Stimulated activated CD4-positive, alpha-beta T cell treated with anti-CD3 and anti-CD28 coated beads, Interleukin-12 subunit alpha, Interleukin-12 subunit beta, amount 100 ng/mL, for 24 hours (primary cell): ENCODE measurements at regions not wholly inside any gene's neighbourhood (a gene's known extent, or its start where the extent isn't known, plus 50 kb on each side); places are given as distances from the start of the nearest gene placed in this dataset.
"Not testable (repeated sequence)": the region's sequence is repeated elsewhere in the genome, so short reads cannot be mapped to it uniquely, and the experiment has no call there.

ENCODE experiments used
- DNase-seq, 2 experiments: peaks; one replicate each; pipeline ENCODE4 v3.0.0-alpha.2; 2020; ENCODE audit warnings: low read depth in 2 of 2

- DNase-seq: no peak
These were observed 82.4 kb upstream of the SELENOP start for GRCh38 chr5:42894057-42894456.

DNA sequence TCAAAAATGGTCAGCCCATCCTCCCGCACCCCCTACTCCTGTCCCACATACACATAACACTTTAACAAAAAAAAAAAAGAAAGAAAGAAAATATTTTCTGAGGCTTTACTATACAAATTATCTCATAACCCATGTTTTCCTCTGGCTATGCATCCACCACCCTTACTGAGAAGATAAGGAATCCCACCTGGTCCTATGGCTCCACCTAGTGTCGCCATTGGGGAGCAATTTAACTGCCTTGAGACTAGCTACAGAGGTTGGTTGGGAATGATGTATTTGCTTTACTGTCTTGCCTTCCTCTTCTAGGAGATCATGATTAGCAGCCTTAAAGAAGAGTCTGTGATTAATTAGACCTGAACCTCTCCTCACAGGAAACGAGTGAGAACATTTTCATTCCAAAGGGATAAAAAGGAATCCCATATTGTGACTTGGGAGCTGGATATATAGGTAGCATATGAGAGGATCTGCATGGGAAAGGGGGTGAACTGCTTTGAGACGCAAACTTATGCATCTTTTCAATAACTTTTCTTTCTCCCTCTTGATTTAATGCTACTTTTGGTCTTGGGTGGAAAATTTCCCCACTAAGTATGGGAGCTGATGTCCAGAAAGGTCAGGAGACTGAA is 77.7 kb upstream of the SELENOP start:
- peak; percentile 41 to 55 for DNase-seq

DNA sequence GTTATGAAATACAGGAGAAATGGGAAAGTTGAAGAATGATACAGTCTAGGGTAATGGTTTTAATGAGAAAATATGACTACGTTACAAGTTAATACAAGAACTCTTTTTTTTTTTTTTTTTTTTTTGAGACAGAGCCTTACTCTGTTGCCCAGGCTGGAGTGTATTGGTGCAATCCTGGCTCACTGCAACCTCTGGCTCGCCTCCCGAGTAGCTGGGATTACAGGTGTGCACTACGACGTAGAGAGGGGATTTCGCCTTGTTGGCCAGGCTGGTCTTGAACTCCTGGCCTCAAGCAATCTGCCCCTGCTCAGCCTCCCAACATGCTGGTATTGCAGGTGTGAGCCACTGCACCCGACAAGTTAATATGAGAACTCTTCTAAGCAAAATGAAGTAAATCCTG is 77.1 kb upstream of the SELENOP start:
- no peak for DNase-seq

- no peak for DNase-seq
These were observed 75.9 kb upstream of the SELENOP start for GRCh38 chr5:42887575-42887974.

- no peak for DNase-seq
These were observed 75.4 kb upstream of the SELENOP start for GRCh38 chr5:42887097-42887496.

- DNase-seq: no peak
These were observed 74.9 kb upstream of the SELENOP start for GRCh38 chr5:42886635-42887034.

DNA sequence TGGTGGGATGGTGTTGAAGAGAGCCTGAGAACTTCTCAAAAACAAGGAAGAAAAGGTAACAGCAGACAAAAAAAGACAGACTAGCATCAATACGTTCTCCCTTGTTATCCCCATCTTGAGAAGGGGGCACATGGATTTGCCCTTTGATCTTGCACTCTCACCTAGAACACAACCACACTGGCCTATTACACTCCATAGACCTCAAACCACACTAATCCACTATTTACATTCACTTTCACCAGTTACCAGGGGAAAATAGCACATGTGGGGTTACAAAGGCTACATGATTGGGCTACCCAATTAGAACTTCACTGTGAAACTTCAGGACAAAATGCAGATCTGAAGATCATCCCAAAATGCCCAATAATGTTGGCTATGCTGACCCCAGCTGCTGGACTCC is 72.6 kb upstream of the SELENOP start:
- DNase-seq: no peak

DNA sequence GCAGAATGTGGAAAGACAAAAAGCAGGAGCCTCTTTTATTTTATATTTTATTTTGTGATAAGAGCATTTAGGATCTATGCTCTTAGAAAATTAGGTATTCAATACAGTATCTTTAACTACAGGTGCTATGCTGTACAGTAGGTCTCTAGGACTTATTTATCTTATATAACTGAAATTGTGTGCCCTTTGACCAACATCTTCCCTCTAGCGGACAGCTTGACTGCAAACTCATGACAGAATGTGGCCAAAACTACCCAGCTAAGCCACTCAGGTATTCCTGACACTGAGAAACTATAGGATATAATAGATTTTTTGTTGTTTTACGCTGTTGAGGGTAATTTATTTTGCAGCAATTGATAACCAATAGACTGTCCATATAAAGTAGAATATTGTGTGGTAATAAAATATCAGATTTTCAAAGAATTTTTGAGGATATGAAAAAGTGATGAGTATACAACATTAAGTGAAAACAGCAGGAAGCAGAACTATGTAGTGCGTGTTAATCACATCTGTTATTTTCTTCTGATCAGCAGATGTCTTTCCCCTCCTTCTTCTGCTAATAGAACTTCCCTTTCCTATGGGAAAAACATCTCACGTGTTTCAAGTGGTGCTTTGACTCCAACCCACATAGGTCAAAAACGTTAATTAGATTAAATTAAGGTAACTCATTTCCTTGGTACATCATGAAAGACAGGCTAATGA is 69.9 kb upstream of the SELENOP start:
- no peak for DNase-seq

DNA sequence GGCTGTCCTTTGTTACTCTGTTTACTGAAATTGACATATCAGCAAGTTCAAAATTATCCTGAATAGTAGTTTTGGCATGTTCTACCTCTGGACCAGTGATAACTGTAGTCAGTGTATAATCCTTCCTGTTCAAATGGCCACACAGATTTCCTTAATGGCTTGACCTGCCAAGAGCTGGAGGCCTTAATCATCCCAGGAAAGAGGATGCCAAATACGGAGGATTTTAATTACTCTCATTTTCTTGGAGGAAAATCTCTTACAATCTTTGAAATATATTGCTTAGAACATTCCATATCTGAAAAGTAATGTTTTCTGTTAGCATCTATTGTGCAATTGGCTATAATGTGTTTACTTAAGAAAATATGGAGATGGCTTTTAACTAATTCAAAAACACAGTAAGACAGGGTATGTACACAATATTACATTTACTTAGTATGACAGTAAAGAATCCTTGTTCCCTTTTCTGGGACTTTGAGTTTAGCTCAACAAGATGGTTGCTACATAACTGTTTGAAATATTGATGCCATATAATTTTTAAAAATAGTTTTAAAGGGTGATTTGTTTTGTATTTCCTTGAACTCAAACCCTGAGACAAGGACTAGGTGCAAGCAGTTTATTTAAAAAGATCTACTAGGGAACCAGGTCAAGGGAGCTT is 68.9 kb upstream of the SELENOP start:
- no peak for DNase-seq

DNA sequence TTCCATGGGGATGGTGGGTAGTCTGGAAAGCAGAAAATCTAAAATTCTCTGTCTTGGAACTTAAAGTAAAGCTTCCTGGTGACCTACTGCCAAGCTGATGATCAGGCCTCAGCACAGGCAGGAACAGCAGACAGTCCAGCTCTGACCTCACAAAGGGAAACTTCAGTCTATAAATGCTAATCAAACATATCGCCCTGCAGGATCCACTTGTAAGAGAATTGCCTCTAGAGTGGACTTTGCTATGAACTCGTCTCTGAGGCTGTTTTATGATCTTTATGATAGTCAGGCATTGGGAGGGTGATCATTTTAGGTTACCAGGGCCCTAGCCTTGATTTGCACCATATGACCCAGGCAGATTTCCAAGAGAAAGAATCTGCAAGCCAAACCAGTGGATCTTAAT is 67.6 kb upstream of the SELENOP start:
- no peak for DNase-seq

DNA sequence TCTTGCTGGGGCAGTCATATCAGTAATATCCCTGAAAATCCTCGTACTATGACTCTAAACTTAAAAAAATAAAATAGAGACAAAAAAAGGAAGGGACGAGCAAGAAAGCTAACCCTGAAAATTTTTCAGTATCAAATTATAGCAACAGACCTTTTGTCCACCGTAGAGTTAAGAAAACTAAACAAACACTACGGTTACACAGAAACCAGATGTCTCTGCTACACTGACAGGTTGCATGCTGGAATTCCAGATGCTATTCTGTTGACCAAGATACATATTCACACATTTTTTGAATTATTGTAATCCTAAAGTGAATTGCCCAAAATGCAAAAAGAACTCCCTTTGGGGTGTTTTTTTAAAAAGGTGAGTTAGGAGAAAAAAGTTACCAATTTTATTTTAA is 66.9 kb upstream of the SELENOP start:
- DNase-seq: no peak

DNA sequence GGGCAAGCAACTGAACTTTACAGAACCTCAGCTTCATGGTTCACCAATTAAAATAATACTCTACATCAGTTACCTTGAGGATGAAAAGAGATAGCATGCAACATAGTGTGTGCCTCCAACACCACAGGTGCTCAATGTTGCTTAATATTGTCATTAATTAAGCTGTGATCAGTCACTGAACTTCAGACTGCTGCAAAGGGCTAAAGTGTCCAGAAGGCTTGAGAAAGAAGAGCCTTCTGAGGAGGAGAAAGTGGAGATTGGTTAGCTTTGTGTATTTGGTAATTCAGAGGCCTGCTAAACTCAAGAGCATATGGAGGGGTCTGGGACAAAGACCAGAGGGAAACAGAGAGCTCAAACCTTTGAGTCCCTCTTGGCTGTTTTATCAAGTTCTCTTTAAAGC is 66.3 kb upstream of the SELENOP start:
- no peak for DNase-seq

GRCh38 chr5:42877431-42877830 is 65.7 kb upstream of the SELENOP start:
- DNase-seq: no peak

DNA sequence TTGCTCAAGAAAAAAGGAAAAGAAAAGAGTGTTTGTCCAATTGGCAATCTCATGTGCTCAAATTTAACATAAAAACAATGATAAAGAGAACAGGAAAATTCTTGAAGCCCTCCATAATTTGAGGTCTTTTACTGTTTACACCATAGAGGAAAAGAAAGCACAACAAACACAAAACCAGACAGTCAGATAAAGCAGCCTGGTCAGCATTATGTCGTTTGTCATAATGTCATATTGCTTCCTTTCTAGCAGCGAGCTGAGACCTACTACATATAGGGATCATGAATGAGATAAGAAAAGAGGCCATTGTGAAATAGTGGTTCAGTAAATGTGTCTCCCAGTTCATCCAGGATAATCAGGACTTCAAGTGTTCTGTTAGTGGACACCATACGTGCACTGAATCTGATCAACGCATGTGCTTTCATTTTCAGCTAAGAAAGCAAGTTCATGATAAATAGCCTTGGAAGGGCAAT is 64.7 kb upstream of the SELENOP start:
- DNase-seq: no peak

DNA sequence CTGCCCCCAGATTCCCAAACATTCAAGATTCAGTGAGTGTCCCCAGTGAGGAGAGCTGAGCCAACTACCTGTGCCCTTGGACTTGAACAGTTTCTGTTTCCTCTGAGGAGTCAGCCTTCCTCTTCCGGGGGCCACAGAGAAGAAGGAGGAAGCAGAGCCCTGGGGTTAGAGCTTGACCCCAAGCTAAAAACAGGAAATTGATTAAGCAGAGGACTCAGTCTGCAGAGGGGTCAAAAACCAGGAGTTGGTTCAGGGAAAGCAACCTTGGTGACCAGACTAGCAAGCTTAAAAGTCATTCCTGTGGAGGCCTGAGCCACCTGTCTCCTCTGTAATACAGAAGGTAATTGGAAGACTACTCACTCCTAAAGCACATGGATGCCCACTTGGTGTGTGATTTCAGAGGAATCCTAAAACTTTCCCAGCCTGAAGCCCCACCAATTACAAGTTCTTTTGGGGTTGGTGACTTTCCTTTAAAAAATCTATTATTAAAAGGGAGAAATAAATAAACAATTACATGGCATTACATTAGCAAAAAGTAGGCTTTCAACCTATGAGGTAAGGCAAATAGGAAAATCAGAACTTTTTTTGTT is 64.2 kb upstream of the SELENOP start:
- no peak for DNase-seq

GRCh38 chr5:42875211-42875610 is 63.5 kb upstream of the SELENOP start:
- no peak for DNase-seq

DNA sequence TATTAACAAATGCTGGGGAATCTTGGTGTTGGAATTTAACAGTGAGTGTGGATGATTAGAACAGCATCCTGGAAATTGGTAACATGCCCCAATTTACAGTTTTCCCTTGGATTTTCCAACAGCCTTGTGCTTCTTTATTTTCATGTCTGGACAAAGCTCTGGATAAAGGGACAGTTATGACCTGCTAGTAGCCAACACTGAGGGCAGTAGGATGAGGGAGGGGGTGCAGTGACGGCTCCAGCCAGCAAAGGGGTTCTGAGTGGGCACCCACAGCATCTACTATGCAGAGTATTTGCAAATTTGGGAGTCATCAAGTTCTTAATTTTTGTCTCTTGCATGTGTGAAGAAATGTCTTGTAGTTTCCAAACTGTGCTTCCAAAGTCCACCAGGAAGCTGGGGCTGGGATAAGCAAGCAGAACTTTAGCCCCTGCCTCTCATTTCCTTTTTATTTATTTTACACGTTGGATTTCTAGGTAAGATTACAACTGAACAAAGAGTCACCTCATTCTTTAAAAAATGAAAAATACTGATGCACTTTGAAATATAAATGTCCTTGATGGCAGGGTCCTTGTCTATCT is 63.0 kb upstream of the SELENOP start:
- no peak for DNase-seq

GRCh38 chr5:42872865-42873264 is 61.2 kb upstream of the SELENOP start:
- DNase-seq: no peak

DNA sequence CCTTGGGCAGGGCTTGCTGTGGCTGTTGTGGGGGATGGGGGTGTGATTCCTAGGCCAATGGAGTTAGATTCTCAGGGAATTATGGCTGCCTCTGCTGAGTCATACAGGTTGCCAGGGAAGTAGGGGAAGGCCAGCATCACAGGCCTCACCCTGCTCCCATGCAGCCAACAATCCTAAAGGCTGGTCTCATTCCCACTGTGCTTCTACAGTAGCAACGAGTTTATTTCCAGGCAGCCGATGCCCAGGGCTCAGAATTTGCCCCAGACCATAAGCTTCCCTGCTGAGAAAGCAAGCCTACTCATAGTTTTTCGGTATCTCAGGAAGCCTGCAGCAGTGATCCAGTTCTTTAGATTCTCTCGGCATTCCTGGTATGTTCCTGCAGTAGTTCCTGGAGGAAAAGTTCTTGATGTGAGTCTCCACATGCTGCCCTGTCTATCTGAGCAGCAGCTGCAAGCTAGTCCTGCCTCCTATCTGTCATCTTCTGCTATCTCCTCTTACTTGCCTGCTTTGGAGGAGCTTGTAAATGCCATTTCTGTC is 59.3 kb upstream of the SELENOP start:
- no peak for DNase-seq

- not testable (repeated sequence) for DNase-seq
These were observed 56.7 kb upstream of the SELENOP start for GRCh38 chr5:42868417-42868816.

GRCh38 chr5:42864749-42865148 is 53.1 kb upstream of the SELENOP start:
- not testable (repeated sequence) for DNase-seq
